HEK293T (cell line): ENCODE measurements at regions not wholly inside any gene's neighbourhood (a gene's known extent, or its start where the extent isn't known, plus 50 kb on each side); places are given as distances from the start of the nearest gene placed in this dataset.

Experiments
- BHLHE40 ChIP-seq: fragments of 450-650 bp; IDR thresholded peaks from 2 replicates; pipeline ENCODE4 v1.6.1; 2016; ENCODE audit warnings: mild to moderate bottlenecking, moderate library complexity, borderline replicate concordance
- FOXM1 ChIP-seq: fragments of 450-650 bp; IDR thresholded peaks from 2 replicates; pipeline ENCODE4 v1.6.1; 2017; ENCODE audit warnings: mild to moderate bottlenecking, borderline replicate concordance
- SP1 ChIP-seq: fragments of 450-650 bp; IDR thresholded peaks from 2 replicates; pipeline ENCODE4 v1.6.1; 2017

DNA sequence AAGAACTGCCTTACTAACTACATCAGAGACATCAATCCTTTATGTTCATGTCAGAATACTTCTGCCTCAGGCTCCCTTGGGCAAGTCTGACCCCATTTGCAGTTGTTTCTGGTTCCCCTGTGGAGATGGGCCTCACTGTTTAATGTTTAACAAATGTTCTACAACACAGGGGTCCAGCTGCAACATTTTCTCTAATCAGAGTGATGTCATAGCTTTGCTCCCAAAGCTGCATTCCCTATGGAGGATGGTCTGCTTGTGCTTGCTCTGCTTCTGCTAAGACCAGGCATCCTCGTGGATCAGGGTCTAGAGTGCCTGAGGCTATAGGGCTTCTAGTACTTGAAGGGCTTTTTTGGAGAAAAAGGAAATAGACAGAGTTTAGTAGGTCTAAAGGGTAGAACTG lies 1071.2 kb downstream of the TTLL7 start:
- no peak for TF ChIP-seq BHLHE40
- no peak for TF ChIP-seq FOXM1
- TF ChIP-seq SP1 = no peak
